GM12878 (cell line): ENCODE measurements at regions not wholly inside any gene's neighbourhood (a gene's known extent, or its start where the extent isn't known, plus 50 kb on each side); places are given as distances from the start of the nearest gene placed in this dataset.

Experiments used
- ATAC-seq: fragments of 200-7000 bp; cut with Tn5 transposase; 3 replicates; pipeline ENCODE4 v1.9.1; 2020; ENCODE audit warnings: mild to moderate bottlenecking, moderate library complexity
- BruUV-seq: library from RNA; stranded (reverse); fragments of 400-500 nt; replicated peaks from 2 replicates; lab custom pipeline; 2021; lab: Mats Ljungman, UMichigan
- CTCF ChIA-PET: fragments of 300-600 bp; sonication (Branson Sonifier 250); formaldehyde crosslinking; extraction: SDS; loops from one replicate; lab custom pipeline; 2021; ENCODE audit warnings: inconsistent platforms; lab: Yijun Ruan, JAX
- POLR2A ChIA-PET: fragments of 350-600 bp; formaldehyde crosslinking; extraction: SDS; loops from one replicate; lab custom pipeline; 2021; ENCODE audit warnings: inconsistent platforms; lab: Charles Lee
- RAD21 ChIA-PET: fragments of 300-600 bp; sonication (Branson Sonifier 250); formaldehyde crosslinking; loops from one replicate; lab custom pipeline; 2023; ENCODE audit warnings: antibody characterized with exemption; ENCODE audit not compliant: unreplicated experiment; lab: Charles Lee
- SMC1A ChIA-PET: fragments of 300-600 bp; sonication (Branson Sonifier 250); formaldehyde crosslinking; loops from one replicate; lab custom pipeline; 2023; ENCODE audit not compliant: unreplicated experiment, uncharacterized antibody; lab: Charles Lee
- DNase-seq: peaks from one replicate; pipeline ENCODE4 v3.0.0-alpha.2; 2011; ENCODE audit warnings: low read depth, low spot score
- FAIRE-seq: peaks from 3 replicates; lab custom pipeline; 2011; peaks lifted over from hg19 to GRCh38; lab: Jason Lieb, UNC
- H2AFZ ChIP-seq: 2 replicates; pipeline ENCODE4 v1.6.0; 2011; ENCODE audit warnings: low read depth, low read length, control low read depth; ENCODE audit not compliant: control insufficient read depth
- H3K27ac ChIP-seq: 2 replicates; pipeline ENCODE4 v1.5.1; 2011; ENCODE audit warnings: control low read depth; ENCODE audit not compliant: control insufficient read depth, insufficient read depth
- H3K27me3 ChIP-seq, 2 experiments: replicated peaks in 1 of 2; 2 replicates each; pipeline versions ENCODE4 v1.6.0 to v1.6.1; 2011; ENCODE audit warnings: low read length in 1 of 2; ENCODE audit not compliant: control insufficient read depth in 2 of 2, insufficient read depth in 2 of 2
- H3K36me3 ChIP-seq, 2 experiments: 2 replicates each; pipeline ENCODE4 v1.5.1; 2011; ENCODE audit warnings: low read length in 1 of 2; ENCODE audit not compliant: control insufficient read depth in 2 of 2, insufficient read depth in 2 of 2
- H3K4me1 ChIP-seq: 2 replicates; pipeline ENCODE4 v1.6.1; 2011; ENCODE audit warnings: mild to moderate bottlenecking, low read length, moderate library complexity, mixed read lengths; ENCODE audit not compliant: control insufficient read depth, insufficient read depth
- H3K4me2 ChIP-seq: 2 replicates; pipeline ENCODE4 v1.6.0; 2011; ENCODE audit warnings: control low read depth; ENCODE audit not compliant: control insufficient read depth, insufficient read depth
- H3K4me3 ChIP-seq: fragments of 200-600 bp; sonication (generic); 2 replicates; pipeline ENCODE4 v1.5.1; 2016
- H3K79me2 ChIP-seq: 2 replicates; pipeline ENCODE4 v1.6.0; 2011; ENCODE audit warnings: low read length; ENCODE audit not compliant: control insufficient read depth, insufficient read depth
- H3K9ac ChIP-seq: 2 replicates; pipeline ENCODE4 v1.8.0; 2011; ENCODE audit warnings: low read length, control low read depth, mixed read lengths; ENCODE audit not compliant: control insufficient read depth, insufficient read depth
- H3K9me3 ChIP-seq: replicated peaks from 3 replicates; pipeline ENCODE4 v1.5.1; 2011; ENCODE audit warnings: mild to moderate bottlenecking, low read length; ENCODE audit not compliant: control insufficient read depth, insufficient read depth
- H4K20me1 ChIP-seq: 2 replicates; pipeline ENCODE4 v1.6.0; 2011; ENCODE audit not compliant: control insufficient read depth, insufficient read depth
- BHLHE40 ChIP-seq, 2 experiments: fragments of 450-650 bp in 1 of 2; IDR thresholded peaks; 2 replicates each; pipeline ENCODE4 v1.6.1; 2011 to 2017; ENCODE audit warnings: low read depth in 2 of 2, borderline replicate concordance in 1 of 2, improper control_type of control experiment in 1 of 2, low read length in 1 of 2, mild to moderate bottlenecking in 1 of 2
- HDAC2 ChIP-seq: fragments of 200-600 bp; sonication (generic); IDR thresholded peaks from 2 replicates; pipeline ENCODE4 v1.6.1; 2017
- MTA2 ChIP-seq: fragments of 450-650 bp; IDR thresholded peaks from 2 replicates; pipeline ENCODE4 v1.6.1; 2016; ENCODE audit warnings: low read depth, mild to moderate bottlenecking, moderate library complexity
- MTA3 ChIP-seq: IDR thresholded peaks from 2 replicates; pipeline ENCODE4 v1.6.1; 2012; ENCODE audit warnings: low read length, inconsistent platforms, borderline replicate concordance
- NR2C1 ChIP-seq: fragments of 450-650 bp; IDR thresholded peaks from 2 replicates; pipeline ENCODE4 v1.6.1; 2017; ENCODE audit warnings: antibody characterized with exemption, mild to moderate bottlenecking, moderate library complexity
- POLR2A ChIP-seq: IDR thresholded peaks from 2 replicates; pipeline ENCODE4 v1.6.1; 2011; ENCODE audit warnings: low read depth, mild to moderate bottlenecking, low read length
- YBX1 ChIP-seq: fragments of 450-650 bp; IDR thresholded peaks from 2 replicates; pipeline ENCODE4 v1.6.1; 2016; ENCODE audit warnings: antibody characterized with exemption
- WGBS: methylation state at CpG from one replicate; pipeline ENCODE4 v1.1.6; 2016; ENCODE audit warnings: low lambda C conversion rate; ENCODE audit not compliant: insufficient replicate concordance, insufficient coverage; ENCODE audit errors: missing lambda C conversion rate; 5-methylcytosine and 5-hydroxymethylcytosine counted together
- in situ Hi-C: fragments of 300-500 bp; cut with MboI; formaldehyde crosslinking; loops from 9 replicates; pipeline ENCODE4 v1.14.3; 2018; ENCODE audit warnings: mixed read lengths
- intact Hi-C: fragments of 100-400 bp; cut with micrococcal nuclease; formaldehyde crosslinking; loops from one replicate; pipeline ENCODE4 v1.14.2; 2022; ENCODE audit not compliant: unreplicated experiment
- TF ChIP-seq, protein P1 (sequence below): fragments of 150-350 bp; IDR thresholded peaks from 2 replicates; pipeline ENCODE4 v1.6.1; 2014; ENCODE audit warnings: mild to moderate bottlenecking, low read depth, low read length
- TF ChIP-seq, protein P2 (sequence below): fragments of 450-650 bp; IDR thresholded peaks from 2 replicates; pipeline ENCODE4 v1.6.1; 2018; ENCODE audit warnings: borderline replicate concordance, mild to moderate bottlenecking; ENCODE audit not compliant: partially characterized antibody
- TF ChIP-seq, protein P3 (sequence below): IDR thresholded peaks from 2 replicates; pipeline ENCODE4 v1.6.1; 2011; ENCODE audit warnings: borderline replicate concordance, low read depth, mild to moderate bottlenecking, moderate library complexity, low read length; ENCODE audit not compliant: insufficient read depth, poor library complexity, severe bottlenecking
- TF ChIP-seq, protein P4 (sequence below): fragments of 450-650 bp; IDR thresholded peaks from 2 replicates; pipeline ENCODE4 v1.6.1; 2017; ENCODE audit warnings: mild to moderate bottlenecking

DNA sequence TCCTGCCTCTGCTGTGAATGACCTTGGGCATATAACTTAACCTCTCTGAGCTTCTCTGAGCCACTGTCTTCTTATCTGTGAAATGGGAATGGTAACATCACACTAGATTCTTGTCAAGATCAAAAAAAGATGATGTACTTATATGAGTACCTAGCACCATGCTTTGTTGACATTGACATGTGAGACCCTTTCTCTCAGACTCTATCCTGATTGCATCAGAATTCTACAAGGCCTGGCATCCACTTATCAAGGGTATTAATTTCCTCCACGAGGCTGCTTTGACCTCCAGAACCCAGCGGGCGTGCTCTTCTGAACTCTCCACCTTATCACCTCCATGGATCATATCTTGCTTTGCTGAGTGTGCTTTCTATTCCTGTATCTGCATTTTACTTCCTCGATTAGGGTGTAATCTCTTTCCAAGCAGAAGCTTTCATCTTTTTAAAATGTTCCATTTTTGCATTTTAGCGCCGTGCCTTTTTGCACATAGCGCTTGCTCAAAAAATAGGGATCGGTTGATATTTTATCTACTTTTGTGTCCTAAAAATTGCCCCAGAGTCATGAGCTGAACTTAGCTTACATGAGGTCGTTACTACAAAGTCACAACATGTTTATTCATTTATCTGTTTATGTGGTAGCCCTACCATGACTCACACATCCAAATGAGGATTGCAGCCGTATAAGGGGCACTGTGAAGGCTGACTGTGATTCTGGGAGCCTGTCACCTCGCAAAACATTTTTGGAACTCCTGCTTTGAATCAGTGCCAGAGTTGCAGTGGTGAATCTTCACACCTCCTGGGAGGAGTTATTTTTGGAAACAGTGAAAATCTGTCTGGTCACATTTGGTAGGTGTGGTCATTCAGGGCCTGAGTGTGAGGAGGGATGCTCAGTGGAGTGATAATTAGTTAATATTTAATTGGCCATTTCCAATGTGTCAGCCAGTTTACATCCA is 63.2 kb downstream of the IER5 start:
- peak overlapping the region; percentile 52 for H3K4me2 ChIP-seq
- in situ Hi-C loops (loop anchor here (5.0 to 25.0 kb wide), 2 partner anchors 514 to 639 kb away; partner anchors contain the start of gene XPR1), intact Hi-C loops (loop anchor here (2.0 kb wide), 1 partner anchor 21 kb away; no protein-coding TSS in a partner anchor)
- ChIA-PET CTCF (interaction anchor here (0.9 to 36.6 kb wide), 12 partner anchors 10 to 270 kb away, joined by 3 to 1067 read pairs (median 8); partner anchors contain the start of gene IER5), POLR2A (interaction anchor here (0.7 to 6.3 kb wide), 11 partner anchors 8 to 119 kb away, joined by 3 to 33 read pairs (median 3); no protein-coding TSS in a partner anchor), SMC1A (interaction anchor here (1.0 to 36.3 kb wide), 19 partner anchors 11 to 643 kb away, joined by 3 to 1399 read pairs (median 8); partner anchors contain the start of genes IER5 and STX6), RAD21 (interaction anchor here (1.1 to 5.6 kb wide), 13 partner anchors 9 to 521 kb away, joined by 3 to 72 read pairs (median 8); partner anchors contain the start of gene MR1)
- no peak for DNase-seq
- H3K4me1 ChIP-seq: peaks cover 48% of the 10 kb centered on the region
- H3K4me3 ChIP-seq: no peak overlapping the region
- WGBS: 66% methylated on average over 11 of the region's 11 CpGs
- H3K9me3 ChIP-seq: no peaks in the 10 kb centered on the region; the same call in 1 of the 3 replicates
- H2AFZ ChIP-seq: no peak overlapping the region
- peak; percentile 65 for ATAC-seq
- H3K9ac ChIP-seq: no peak overlapping the region
- no peaks in the 10 kb centered on the region for H3K36me3 ChIP-seq
- 0 out of 2 replicates have a peak overlapping the region, but pooled peaks have one; percentile 5 for H3K27ac ChIP-seq
- no peaks in the 10 kb centered on the region for H3K27me3 ChIP-seq
- H4K20me1 ChIP-seq: no peaks in the 10 kb centered on the region
- peak; percentile 61 for FAIRE-seq
- H3K79me2 ChIP-seq: no peaks in the 10 kb centered on the region
- no TSS peak for BruUV-seq
- TF ChIP-seq, protein P1, sequence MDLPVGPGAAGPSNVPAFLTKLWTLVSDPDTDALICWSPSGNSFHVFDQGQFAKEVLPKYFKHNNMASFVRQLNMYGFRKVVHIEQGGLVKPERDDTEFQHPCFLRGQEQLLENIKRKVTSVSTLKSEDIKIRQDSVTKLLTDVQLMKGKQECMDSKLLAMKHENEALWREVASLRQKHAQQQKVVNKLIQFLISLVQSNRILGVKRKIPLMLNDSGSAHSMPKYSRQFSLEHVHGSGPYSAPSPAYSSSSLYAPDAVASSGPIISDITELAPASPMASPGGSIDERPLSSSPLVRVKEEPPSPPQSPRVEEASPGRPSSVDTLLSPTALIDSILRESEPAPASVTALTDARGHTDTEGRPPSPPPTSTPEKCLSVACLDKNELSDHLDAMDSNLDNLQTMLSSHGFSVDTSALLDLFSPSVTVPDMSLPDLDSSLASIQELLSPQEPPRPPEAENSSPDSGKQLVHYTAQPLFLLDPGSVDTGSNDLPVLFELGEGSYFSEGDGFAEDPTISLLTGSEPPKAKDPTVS: no peak
- TF ChIP-seq, protein P2, sequence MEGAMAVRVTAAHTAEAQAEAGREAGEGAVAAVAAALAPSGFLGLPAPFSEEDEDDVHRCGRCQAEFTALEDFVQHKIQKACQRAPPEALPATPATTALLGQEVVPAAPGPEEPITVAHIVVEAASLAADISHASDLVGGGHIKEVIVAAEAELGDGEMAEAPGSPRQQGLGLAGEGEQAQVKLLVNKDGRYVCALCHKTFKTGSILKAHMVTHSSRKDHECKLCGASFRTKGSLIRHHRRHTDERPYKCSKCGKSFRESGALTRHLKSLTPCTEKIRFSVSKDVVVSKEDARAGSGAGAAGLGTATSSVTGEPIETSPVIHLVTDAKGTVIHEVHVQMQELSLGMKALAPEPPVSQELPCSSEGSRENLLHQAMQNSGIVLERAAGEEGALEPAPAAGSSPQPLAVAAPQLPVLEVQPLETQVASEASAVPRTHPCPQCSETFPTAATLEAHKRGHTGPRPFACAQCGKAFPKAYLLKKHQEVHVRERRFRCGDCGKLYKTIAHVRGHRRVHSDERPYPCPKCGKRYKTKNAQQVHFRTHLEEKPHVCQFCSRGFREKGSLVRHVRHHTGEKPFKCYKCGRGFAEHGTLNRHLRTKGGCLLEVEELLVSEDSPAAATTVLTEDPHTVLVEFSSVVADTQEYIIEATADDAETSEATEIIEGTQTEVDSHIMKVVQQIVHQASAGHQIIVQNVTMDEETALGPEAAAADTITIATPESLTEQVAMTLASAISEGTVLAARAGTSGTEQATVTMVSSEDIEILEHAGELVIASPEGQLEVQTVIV: no peak
- peak; percentile 90 for TF ChIP-seq MTA2
- TF ChIP-seq POLR2A: no peak
- TF ChIP-seq YBX1: no peak
- peak; percentile 55 to 70; a peak in 3 of 4 replicates for TF ChIP-seq BHLHE40 (IDR thresholded peaks at IDR 0.05; ENCODE audit: borderline replicate concordance in 1 of 2, low read depth in 2 of 2, low read length in 1 of 2)
- TF ChIP-seq, protein P3, sequence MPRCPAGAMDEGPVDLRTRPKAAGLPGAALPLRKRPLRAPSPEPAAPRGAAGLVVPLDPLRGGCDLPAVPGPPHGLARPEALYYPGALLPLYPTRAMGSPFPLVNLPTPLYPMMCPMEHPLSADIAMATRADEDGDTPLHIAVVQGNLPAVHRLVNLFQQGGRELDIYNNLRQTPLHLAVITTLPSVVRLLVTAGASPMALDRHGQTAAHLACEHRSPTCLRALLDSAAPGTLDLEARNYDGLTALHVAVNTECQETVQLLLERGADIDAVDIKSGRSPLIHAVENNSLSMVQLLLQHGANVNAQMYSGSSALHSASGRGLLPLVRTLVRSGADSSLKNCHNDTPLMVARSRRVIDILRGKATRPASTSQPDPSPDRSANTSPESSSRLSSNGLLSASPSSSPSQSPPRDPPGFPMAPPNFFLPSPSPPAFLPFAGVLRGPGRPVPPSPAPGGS: no peak
- TF ChIP-seq, protein P4, sequence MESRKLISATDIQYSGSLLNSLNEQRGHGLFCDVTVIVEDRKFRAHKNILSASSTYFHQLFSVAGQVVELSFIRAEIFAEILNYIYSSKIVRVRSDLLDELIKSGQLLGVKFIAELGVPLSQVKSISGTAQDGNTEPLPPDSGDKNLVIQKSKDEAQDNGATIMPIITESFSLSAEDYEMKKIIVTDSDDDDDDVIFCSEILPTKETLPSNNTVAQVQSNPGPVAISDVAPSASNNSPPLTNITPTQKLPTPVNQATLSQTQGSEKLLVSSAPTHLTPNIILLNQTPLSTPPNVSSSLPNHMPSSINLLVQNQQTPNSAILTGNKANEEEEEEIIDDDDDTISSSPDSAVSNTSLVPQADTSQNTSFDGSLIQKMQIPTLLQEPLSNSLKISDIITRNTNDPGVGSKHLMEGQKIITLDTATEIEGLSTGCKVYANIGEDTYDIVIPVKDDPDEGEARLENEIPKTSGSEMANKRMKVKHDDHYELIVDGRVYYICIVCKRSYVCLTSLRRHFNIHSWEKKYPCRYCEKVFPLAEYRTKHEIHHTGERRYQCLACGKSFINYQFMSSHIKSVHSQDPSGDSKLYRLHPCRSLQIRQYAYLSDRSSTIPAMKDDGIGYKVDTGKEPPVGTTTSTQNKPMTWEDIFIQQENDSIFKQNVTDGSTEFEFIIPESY: peak; percentile 61; the same call in 1 of the 2 replicates
- TF ChIP-seq HDAC2: no peak
- TF ChIP-seq NR2C1: no peak; the same call in 1 of the 2 replicates
- TF ChIP-seq MTA3: no peak
